GM21825 (cell line): ENCODE measurements at regions not wholly inside any gene's neighbourhood (a gene's known extent, or its start where the extent isn't known, plus 50 kb on each side); places are given as distances from the start of the nearest gene placed in this dataset.

ENCODE experiments used
- ATAC-seq: cut with Tn5 transposase; IDR thresholded peaks from one replicate; pipeline ENCODE4 v1.9.1; 2021; ENCODE audit warnings: mild to moderate bottlenecking, moderate library complexity; ENCODE audit not compliant: unreplicated experiment

DNA sequence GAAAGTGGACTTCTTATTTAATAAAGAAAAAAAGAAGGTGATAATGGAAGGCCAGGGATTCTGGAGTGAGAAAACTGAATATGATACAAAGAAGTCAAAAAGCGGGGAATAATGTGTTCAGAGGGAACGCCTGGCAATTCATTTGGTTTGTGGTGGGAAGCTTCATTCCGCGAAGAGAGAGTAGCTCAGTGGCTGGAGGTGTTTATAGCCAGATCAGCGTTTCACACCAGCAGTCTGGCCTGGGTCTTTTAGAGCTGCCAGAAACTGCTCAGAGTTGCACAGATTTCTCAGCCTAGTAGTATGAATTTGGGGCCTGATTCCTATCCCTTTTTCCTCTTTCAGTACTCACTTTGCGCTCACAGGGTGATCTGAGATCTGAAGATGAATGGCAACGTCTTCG is 67.8 kb upstream of the IPO9 start:
- ATAC-seq: no peak

DNA sequence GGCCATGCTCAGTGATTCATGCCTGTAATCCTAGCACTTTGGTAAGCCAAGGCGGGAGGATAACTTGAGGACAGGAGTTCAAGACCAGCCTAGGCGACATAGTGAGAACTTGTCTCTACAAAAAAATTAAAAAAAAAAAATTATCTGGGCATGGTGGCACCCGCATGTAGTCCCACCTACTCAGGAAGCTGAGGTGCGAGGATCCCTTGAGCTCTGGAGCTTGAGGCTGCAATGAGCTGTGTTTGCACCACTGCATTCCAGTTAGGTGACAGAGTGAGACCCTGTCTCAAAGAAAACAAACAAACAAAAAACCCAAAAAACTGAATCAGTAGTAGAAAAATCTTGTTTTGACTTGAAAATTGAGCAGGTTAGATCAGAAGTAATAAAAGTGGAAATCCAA is 67.1 kb upstream of the IPO9 start:
- ATAC-seq: no peak

DNA sequence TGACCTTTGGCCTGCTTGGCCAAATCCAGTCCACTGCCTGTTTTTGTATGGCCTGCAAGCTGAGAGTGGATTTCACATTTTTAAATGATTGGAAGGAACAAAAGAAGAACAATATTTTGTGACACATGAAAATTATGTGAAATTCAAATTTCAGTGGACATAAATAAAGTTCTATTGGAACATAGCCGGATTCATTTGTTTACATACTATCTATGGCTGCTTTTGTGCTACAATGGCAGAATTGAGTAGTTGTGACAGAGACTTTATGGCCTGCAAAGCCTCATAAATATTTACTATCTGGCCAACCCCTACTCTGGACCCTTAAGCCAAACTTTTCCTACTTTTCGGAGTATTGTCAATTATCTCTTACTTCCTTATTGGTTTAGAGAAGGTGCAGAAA is 66.6 kb upstream of the IPO9 start:
- ATAC-seq: no peak

DNA sequence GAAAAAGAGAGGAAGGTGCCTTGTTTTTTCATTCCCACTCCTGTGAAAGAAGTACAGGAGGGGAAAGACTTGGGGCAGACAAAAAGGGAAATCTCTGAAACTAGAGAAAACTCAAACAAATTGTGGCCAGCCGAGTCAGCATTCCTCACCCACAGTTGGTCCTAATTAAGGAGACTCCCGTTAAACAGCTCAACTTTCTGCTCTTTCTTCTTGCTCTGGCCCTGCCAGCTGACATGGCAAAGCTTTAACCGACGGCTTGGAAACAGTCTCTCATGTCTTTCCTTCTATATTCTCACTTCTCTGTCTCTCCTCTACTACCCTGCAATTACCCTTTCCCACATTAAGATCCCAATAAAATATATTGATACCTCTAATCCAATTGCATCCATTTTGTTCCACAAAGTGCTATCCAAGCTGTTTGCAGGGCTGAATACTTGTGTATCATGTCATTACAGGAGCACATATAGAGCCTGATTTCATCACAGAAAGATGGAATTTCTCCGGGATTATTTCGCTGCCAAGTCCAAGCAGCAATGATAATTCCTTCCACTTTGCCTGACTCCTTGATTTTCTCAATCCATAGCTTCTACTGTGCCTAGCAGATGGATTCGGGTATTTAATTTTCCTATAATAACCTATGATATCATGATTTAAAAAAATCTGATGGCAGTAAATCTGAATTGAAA is 65.4 kb upstream of the IPO9 start:
- no peak for ATAC-seq

DNA sequence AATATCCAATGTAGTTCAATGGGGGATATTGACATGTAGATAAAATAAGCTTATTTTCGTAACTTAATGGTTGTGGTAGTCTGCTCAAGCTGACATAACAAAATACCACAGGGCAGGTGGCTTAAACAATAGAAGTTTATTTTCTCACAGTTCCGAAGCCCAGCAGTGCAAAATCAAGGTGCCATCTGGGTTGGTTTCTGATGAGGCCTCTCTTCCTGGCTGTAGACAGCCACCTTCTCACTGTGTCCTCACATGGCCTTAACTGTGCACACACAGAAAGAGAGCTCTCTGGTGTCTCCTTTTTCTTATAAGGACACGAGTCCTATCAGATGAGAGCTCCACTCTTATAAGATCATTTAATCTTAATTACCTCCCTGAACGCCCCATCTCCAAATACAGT is 64.8 kb upstream of the IPO9 start:
- no peak for ATAC-seq

DNA sequence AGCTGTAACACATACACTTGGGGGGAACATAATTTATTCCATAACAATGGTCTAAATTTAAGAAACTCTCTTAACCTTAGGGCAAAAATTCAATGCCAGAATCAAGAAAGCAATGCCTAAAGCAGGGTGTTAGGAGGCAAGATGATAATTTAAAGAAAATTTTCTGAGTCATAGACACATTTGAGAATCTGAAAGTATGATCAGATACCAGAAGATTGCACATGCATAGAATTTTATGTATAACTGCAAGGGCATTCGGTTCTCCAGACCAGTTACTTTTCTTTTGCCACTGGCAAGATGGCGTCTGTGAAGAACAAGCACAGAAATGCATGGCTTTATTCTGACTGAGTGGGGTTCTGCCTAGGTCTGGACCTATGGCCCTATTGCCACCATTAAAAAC is 64.4 kb upstream of the IPO9 start:
- ATAC-seq: no peak

DNA sequence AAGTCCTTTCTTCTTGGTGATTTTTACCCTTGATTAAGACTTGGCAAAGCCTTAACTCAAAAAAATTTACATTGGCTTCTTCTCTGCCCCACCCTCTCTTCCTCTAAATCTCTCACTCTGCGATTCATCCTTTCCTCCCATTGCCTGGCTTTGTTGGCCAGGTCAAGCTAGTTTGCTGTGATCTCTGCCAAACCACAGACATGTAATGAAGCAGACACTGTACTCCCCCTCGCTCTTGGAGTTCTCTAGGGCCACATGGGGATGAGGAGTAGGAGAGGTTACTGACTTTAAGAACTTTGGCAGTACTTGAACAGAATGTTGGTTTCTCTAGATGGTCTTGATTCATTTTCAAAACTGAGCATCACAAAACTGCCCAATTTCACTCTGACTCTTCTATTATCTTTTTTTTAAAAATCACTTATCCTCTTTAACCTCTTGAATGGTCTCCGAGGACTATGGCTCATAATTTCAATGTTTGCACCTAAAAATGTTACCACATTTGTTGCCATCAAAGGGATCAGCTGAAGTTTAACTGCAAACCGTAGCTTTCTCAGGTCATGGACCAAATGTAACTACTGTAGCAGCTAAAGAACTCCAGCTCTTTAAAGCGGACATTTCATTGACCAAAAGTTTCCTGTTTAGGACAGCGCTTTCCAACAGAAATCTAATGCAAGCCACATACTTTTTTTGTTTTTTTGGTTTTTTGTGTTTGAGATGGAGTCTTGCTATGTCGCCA is 62.7 kb upstream of the IPO9 start:
- ATAC-seq: no peak

DNA sequence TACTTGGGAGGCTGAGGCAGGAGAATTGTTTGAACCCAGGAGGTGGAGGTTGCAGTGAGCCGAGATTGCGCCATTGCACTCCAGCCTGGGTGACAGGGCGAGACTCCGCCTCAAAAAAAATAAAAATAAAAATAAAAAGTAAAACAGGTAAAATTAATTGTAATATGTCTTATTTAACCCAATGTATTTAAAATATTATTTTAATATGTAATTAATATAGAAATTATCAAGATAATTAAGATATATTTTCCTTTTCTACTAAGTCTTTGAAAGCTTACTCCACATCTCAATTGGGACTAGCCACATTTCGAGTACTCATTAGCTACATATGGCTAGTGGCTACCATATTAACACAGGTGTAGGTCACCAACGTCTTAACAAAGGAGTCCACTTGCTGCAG is 61.6 kb upstream of the IPO9 start:
- ATAC-seq: no peak

DNA sequence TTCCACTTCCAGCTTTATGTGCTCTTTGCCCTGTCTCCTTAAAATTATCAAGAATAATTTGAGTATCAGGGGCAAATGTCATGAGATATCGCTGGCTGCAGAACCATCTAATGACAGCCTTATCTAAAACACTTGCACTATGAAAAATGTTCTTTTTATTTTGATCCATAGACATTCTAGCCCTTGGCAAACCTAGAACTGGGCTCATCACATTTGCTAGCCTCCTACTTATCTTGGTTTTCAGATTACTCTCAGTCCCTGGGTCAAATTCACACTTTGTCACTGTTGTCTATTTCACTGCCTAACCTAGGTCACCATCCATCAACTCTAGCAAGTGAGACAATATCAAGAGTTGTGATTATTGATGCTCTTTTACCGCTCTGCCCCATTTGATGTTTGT is 59.9 kb upstream of the IPO9 start:
- no peak for ATAC-seq

DNA sequence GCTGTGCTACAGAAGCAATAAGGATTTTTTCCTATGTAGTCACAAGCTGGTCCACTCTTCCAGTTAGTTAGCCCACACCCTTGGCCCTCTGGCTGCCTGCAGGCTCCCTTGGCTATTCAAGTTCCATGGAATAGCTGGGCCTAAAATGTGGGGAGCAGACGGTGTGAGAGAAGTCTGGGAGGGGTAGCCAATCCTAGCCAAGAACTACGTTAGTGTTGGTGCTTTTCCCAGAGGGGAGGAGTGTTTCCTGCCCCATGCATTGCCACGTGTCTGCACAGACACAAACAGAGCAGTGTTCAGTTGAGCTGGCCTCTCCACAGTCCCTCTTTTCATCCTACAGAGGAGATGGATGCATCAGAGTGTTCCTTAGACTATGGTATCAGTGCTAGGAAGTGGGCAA is 59.0 kb upstream of the IPO9 start:
- ATAC-seq: no peak

DNA sequence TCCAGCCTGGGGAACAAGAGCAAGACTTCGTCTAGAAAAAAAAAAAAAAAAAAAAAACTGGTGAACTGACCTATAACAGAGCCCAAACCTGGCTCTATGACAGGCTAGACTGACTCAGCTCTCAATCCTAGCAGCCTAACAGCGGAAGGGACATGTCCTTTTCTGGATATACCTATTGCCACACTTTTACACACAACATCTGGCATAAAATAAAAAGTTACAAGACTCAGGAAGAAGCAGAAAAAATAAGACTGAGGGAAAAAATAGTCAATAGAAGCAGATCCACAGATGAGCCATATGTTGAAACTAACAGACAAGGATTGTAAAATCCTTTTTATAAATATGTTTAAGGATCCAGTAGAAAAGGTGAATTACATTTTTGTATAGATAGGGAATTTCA is 57.5 kb upstream of the IPO9 start:
- ATAC-seq: no peak

DNA sequence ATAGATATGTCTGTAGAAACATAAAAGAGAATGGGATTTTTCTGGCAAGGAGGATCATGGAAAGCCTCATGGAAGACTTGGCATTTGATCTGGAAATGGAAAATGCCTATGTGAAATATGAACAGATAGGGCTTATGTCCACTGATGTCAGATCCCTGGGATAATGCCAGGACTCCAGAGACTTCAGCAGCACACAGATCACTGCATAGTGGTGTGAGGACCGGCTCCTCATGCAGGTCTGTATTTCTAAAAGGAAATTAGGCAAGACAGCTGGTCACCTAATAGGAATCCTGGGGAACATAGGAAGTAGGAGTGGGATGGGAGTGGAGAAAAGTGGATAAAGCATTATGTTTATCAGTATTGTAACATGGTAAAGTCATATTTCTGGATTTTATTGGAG is 56.8 kb upstream of the IPO9 start:
- ATAC-seq: no peak

DNA sequence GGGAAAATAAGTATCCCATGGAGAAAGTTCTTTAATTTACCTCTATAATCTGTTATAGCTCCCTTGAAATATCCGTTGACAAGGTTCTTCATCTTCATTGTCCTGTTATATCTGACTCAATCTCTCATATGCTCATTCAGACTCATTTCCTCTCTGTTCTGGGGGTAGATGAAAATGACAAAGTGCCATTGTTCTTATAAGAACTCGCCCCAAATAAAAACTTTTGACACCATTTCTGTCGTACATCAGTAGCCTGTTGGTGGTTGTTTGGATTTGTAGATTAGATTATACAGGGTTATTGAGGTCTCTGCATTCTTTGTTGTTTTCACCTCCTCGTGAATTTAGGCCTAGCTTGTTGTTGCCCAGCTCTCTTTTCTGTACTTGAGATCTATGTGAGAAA is 55.2 kb upstream of the IPO9 start:
- no peak for ATAC-seq

DNA sequence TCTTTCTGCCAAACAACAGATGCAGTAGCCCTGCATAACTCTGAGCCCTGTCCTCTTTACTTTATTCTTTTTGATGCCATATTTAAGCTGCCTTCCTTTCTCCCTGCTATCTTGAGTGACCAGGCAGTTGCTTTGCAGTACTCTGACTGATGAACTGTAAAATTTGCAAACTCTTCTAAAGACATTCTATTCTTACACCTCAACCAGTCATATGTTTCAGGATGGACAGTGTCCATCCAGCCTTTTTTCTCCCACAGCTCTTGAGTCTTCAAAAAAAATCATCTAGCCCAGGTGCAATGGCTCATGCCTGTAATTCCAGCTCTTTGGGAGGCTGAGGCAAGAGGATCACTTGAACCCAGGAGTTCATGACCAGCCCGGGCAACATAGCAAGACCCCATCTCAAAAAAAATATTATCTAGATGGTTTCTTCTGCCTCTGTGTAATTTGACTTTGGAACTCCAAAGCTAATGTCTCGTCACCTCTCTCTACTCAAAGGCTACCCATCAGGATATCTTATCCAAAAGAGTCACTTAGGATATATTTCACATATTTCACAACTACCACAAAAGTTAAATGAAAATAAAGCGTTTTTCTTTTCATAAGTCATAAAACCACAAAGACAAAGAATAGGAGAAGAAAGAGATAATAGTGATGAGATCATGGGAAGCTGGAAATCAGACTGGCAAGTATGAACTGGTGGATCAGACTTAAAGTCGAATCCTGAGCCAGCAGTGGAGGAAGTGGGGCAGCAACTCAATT is 54.6 kb upstream of the IPO9 start:
- no peak for ATAC-seq

DNA sequence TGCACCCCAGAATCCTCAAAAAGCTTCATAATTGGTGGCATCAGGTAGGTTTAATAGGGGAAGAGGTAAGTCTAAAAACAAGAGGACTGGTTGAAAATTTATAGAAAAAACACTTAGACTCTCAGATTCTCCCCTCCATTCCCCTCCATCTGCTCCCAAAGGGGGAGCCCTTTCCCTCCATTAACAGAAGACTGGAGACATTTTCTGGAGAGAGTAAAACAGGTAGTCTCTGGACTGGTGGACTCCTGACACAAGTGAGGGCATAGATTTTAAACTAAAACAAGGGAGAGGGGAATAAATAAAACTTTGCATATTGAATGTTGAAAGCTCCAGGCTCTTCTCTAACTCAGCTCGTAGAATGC is 54.0 kb upstream of the IPO9 start:
- ATAC-seq: no peak

DNA sequence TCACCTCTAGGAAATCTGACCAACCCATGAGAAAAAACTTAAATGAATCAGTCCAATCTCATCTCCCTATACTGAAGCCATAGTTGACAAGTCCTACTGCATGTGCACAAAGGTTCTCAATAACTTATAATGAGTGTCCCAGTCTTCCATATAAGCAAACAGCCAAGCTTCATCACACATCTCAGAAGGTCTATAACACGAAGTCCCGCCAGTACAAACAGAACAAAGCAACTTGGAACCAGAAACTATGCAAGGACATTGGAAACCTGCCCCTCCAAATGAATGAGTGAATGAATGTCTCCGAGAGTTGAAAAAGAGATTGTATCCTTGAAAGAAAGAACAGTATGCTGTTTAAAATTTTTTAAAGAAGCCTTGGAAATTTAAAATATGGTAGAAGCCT is 53.6 kb upstream of the IPO9 start:
- ATAC-seq: no peak

DNA sequence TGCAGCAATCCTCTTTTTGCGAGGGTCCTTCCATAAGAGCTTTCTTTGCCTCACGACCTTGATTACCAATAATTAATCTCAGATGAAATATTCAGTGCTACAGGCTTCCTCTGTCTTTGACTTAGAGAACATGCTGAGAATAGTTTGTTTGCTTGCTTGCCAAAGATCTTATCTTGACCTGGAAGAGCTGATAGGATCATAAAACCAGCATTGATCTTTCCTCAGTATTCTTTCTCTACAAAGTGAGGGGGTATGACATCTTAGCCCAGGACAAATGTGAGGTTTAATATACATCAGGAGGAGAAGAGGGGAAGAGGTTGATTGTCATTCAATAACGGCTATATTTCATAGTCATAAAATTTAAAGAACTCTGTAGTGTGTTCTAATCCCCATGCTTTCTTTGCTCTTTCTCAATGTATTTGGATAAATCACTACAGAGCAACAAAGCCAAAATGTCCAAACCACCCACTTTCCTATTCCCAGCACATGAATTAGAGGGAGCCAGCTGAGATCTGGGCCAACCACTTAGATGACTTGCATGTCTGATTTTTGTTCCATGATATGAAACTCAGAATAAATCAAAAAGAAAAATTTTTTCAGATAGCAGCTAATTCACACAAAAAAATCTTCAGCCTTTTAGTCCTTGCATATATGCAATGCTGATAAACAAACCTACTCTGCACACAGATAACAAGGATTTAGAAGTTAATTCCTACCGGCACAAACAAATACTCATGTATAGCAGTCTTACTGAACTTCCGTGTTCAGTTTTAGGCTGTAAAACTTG is 50.5 kb upstream of the IPO9 start:
- no peak for ATAC-seq
